HG03060 (cell line): ENCODE measurements at regions not wholly inside any gene's neighbourhood (a gene's known extent, or its start where the extent isn't known, plus 50 kb on each side); places are given as distances from the start of the nearest gene placed in this dataset.

Experiments used
- ATAC-seq: cut with Tn5 transposase; IDR thresholded peaks from one replicate; pipeline ENCODE4 v1.9.1; 2021; ENCODE audit warnings: low read depth, moderate number of reproducible peaks; ENCODE audit not compliant: unreplicated experiment

GRCh38 chr1:234755449-234755863 lies 145.5 kb upstream of the IRF2BP2 start:
- ATAC-seq = no peak

- ATAC-seq = no peak
Observed at GRCh38 chr1:234753979-234754378, 144.0 kb upstream of the IRF2BP2 start.

GRCh38 chr1:234752927-234753326 lies 142.9 kb upstream of the IRF2BP2 start:
- no peak for ATAC-seq

GRCh38 chr1:234751678-234752077 lies 141.7 kb upstream of the IRF2BP2 start:
- ATAC-seq = no peak

- ATAC-seq = no peak
Observed at GRCh38 chr1:234750922-234751627, 141.1 kb upstream of the IRF2BP2 start.

GRCh38 chr1:234748713-234749112 lies 138.7 kb upstream of the IRF2BP2 start:
- ATAC-seq = no peak

- no peak for ATAC-seq
Observed at GRCh38 chr1:234748066-234748465, 138.1 kb upstream of the IRF2BP2 start.

- ATAC-seq = no peak
Observed at GRCh38 chr1:234746798-234747196, 136.8 kb upstream of the IRF2BP2 start.

GRCh38 chr1:234745844-234746797 lies 136.1 kb upstream of the IRF2BP2 start:
- ATAC-seq = no peak

- no peak for ATAC-seq
Observed at GRCh38 chr1:234745276-234745675, 135.3 kb upstream of the IRF2BP2 start.

- ATAC-seq = no peak
Observed at GRCh38 chr1:234743791-234744611, 134.0 kb upstream of the IRF2BP2 start.

GRCh38 chr1:234742622-234743021 lies 132.6 kb upstream of the IRF2BP2 start:
- ATAC-seq = no peak

- ATAC-seq = no peak
Observed at GRCh38 chr1:234737967-234738314, 128.0 kb upstream of the IRF2BP2 start.

- no peak for ATAC-seq
Observed at GRCh38 chr1:234735916-234736315, 125.9 kb upstream of the IRF2BP2 start.

- no peak for ATAC-seq
Observed at GRCh38 chr1:234735476-234735875, 125.5 kb upstream of the IRF2BP2 start.

GRCh38 chr1:234734869-234735268 lies 124.9 kb upstream of the IRF2BP2 start:
- no peak for ATAC-seq

GRCh38 chr1:234734412-234734835 lies 124.4 kb upstream of the IRF2BP2 start:
- ATAC-seq = no peak

GRCh38 chr1:234733427-234733826 lies 123.4 kb upstream of the IRF2BP2 start:
- ATAC-seq = no peak

GRCh38 chr1:234732671-234733390 lies 122.9 kb upstream of the IRF2BP2 start:
- ATAC-seq = no peak

GRCh38 chr1:234732260-234732659 lies 122.3 kb upstream of the IRF2BP2 start:
- no peak for ATAC-seq
